GM06990 (cell line): ENCODE measurements at regions not wholly inside any gene's neighbourhood (a gene's known extent, or its start where the extent isn't known, plus 50 kb on each side); places are given as distances from the start of the nearest gene placed in this dataset.

ENCODE experiments used
- DNase-seq: peaks from one replicate; pipeline ENCODE4 v3.0.0-alpha.2; 2011; ENCODE audit not compliant: insufficient read length; ENCODE audit errors: extremely low read depth
- H3K27me3 ChIP-seq: replicated peaks from 2 replicates; pipeline ENCODE4 v1.6.0; 2011; ENCODE audit warnings: low read length; ENCODE audit not compliant: control insufficient read depth, insufficient read depth
- H3K36me3 ChIP-seq: 2 replicates; pipeline ENCODE4 v1.5.1; 2011; ENCODE audit warnings: low read length; ENCODE audit not compliant: control insufficient read depth, insufficient read depth
- H3K4me3 ChIP-seq: replicated peaks from 2 replicates; pipeline ENCODE4 v1.5.1; 2011; ENCODE audit warnings: low read depth, mild to moderate bottlenecking, control low read depth, low read length
- TF ChIP-seq, protein P1 (sequence below): IDR thresholded peaks from 2 replicates; pipeline ENCODE4 v1.5.1; 2011; ENCODE audit warnings: low read length, control low read depth, mild to moderate bottlenecking, inconsistent platforms; ENCODE audit not compliant: insufficient read depth, poor library complexity, severe bottlenecking

DNA sequence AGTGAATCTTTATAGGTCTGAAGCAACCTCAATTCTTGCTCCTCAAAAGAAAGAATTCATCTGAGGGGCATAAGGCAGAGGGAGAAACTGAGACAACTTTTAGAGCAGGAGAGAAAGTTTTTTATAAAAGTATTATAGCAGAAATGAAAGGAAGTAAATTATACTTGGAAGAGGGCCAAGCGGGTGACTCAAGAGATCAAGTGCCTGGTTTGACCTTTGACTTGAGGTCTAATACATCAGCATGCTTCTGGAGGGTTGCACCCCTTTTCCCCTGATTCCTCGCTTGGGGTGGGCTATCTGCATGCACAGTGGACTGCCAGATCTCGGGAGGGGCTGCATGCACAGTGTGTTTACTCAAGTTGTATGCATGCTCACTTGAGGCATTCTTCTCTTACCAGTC lies 268.5 kb upstream of the LRATD1 start:
- H3K27me3 ChIP-seq = no peaks in the 10 kb centered on the region
- DNase-seq = no peak
- no peak overlapping the region for H3K4me3 ChIP-seq
- H3K36me3 ChIP-seq = no peaks in the 10 kb centered on the region
- TF ChIP-seq, protein P1, sequence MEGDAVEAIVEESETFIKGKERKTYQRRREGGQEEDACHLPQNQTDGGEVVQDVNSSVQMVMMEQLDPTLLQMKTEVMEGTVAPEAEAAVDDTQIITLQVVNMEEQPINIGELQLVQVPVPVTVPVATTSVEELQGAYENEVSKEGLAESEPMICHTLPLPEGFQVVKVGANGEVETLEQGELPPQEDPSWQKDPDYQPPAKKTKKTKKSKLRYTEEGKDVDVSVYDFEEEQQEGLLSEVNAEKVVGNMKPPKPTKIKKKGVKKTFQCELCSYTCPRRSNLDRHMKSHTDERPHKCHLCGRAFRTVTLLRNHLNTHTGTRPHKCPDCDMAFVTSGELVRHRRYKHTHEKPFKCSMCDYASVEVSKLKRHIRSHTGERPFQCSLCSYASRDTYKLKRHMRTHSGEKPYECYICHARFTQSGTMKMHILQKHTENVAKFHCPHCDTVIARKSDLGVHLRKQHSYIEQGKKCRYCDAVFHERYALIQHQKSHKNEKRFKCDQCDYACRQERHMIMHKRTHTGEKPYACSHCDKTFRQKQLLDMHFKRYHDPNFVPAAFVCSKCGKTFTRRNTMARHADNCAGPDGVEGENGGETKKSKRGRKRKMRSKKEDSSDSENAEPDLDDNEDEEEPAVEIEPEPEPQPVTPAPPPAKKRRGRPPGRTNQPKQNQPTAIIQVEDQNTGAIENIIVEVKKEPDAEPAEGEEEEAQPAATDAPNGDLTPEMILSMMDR = no peak

DNA sequence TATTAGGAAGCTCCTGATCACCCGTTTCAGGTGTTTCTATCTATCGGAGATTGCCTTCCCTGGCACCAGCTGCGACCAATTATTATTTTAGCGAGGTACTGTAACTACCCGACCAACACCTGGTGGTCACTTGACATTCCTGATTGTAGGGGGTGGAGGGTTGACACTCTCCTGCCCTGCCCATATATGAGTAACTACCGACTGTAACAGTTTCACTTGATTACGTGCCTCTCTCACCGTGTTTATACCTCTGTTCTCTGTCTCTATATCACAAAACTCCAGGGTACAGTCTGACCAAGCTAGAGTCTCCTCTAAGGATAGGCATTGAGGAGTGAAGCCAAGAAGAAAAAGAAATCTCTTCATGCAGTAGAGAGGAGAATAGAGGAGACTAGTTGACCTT lies 268.0 kb upstream of the LRATD1 start:
- H3K4me3 ChIP-seq = no peak overlapping the region
- H3K27me3 ChIP-seq = no peaks in the 10 kb centered on the region
- no peak for DNase-seq
- H3K36me3 ChIP-seq = no peaks in the 10 kb centered on the region
- TF ChIP-seq, protein P1 = no peak

GRCh38 chr2:14385043-14385442 lies 247.5 kb upstream of the LRATD1 start:
- no peaks in the 10 kb centered on the region for H3K36me3 ChIP-seq
- TF ChIP-seq, protein P1 = no peak
- H3K4me3 ChIP-seq = no peak overlapping the region
- DNase-seq = no peak
- no peaks in the 10 kb centered on the region for H3K27me3 ChIP-seq

- H3K4me3 ChIP-seq = no peak overlapping the region
- no peaks in the 10 kb centered on the region for H3K27me3 ChIP-seq
- no peak for DNase-seq
- no peaks in the 10 kb centered on the region for H3K36me3 ChIP-seq
- TF ChIP-seq, protein P1 = no peak
These were observed 245.2 kb upstream of the LRATD1 start for GRCh38 chr2:14387332-14387731.

GRCh38 chr2:14388724-14389123 lies 243.8 kb upstream of the LRATD1 start:
- no peak for DNase-seq
- TF ChIP-seq, protein P1 = no peak
- Histone ChIP-seq H3K36me3 (no peaks in the 10 kb centered on the region), H3K27me3 (no peaks in the 10 kb centered on the region), H3K4me3 (no peak overlapping the region)

DNA sequence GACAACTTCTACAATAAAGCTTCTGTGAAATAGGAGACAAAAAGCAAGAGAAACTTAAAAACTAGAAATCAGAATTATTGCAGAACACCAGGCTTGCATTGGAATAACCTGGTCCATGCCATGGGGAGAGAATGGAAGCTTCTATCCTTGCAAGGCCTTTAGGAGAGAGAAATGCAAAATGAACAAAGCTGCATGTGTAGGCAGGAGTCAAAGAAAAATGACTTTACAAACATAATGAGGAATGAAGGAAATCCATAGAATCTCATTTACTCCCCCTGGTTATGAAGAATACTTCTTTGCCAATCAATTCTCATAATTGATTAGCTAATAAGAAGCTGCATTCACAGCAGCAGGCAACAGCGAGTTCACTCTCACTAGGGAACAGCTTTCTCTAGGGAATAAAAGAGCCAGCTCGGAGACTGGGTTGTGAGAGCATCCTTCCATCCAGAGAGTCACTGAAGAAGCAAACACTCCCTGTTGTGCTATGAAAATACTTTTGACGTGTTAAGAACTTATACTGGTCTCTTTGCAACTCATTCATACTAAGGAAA lies 235.9 kb upstream of the LRATD1 start:
- DNase-seq = no peak
- H3K4me3 ChIP-seq = no peak overlapping the region
- TF ChIP-seq, protein P1 = no peak
- no peaks in the 10 kb centered on the region for H3K27me3 ChIP-seq
- no peaks in the 10 kb centered on the region for H3K36me3 ChIP-seq
